Activated CD4-positive, alpha-beta T cell treated with anti-CD3 and anti-CD28 coated beads, Interleukin-2, amount 50 U/mL, for 48 hours (primary cell): ENCODE measurements at regions not wholly inside any gene's neighbourhood (a gene's known extent, or its start where the extent isn't known, plus 50 kb on each side); places are given as distances from the start of the nearest gene placed in this dataset.

Experiments
- DNase-seq, 2 experiments: peaks; one replicate each; pipeline ENCODE4 v3.0.0-alpha.2; 2020

DNA sequence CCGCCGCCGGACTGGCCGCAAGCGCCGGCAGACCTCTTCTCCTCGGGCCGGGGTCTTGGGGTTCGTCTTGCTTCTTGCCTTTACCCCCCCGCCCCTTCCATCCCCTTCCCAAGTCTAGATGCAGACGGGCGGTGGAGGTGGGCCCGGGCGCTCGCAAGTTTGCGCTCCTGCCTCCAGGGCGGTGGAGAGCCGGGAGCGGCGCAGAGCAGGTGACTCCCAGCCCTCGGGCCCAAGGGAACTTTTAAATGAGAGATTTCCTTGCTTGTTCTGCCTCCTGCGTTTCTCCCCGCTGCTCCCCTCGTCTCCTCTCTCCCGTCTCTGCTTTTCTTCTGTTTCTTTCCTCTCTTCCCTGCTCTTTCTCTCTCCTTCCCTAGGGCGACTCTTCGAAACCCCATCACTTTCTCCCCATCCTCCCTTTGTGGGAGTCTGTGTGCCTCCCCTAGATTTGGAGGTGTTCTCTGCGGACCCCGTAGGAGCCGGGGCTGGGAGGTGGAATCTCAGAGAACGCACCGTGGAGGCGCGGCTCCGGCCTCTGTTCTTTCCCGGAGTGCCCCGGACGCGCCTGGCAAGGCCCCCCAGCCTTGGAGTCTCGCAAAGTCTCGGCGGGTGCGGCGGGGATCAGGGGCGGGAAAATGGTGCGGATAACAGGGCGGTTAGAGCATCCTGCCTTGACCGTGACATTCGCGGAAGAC is 114.7 kb upstream of the MYL2 start:
- DNase-seq, result peak in 1 of 2 experiments; percentile 18

DNA sequence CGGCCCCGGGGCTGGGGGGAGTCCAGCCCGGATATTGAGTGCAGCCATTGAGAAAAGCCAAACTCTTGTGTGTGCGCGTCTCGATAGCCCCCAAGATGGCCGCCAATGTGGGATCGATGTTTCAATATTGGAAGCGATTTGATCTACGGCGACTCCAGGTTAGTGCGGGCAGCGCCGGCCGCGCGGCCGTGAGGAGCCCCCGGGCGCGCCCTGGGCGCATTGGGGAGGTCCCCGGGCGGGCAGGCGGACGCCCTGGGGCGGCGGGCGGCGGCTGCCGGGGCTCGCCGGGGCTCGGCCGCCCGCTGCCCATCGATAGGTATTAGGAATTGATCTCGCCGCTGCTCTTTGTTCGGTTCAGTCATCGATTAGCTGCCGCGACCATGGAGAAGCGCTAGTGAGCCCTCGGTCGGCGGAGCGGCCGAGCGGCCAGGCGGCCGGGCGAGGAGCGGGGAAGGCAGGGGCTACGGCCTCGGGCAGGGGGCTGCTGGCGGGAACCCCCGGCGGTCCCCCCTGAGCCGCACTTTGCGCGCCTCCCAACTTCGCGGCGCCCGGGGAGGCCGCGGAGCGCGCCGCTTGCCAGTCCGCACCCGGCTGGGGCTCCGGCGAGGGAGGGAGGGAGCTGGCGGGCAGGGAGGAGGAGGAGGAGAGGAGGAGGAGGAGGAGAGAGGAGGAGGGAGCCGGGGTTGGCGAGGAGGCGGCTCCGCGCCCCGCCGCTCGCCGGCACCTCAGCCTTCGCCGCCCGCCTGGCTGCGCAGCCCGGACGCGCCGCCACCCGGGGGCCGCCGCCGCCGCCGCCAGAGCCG is 113.9 kb upstream of the MYL2 start, which contains the start of gene CUX2:
Gene CUX2, plus strand, starts transcription at position 83 of the 803 bp plus-strand sequence.
- DNase-seq, result peak; percentile 11 to 23

- peak; percentile 15 to 25 for DNase-seq
Observed at GRCh38 chr12:111033281-111034082, 113.1 kb upstream of the MYL2 start.

- DNase-seq, result no peak
Observed at GRCh38 chr12:111032591-111032919, 112.2 kb upstream of the MYL2 start.

- no peak for DNase-seq
Observed at GRCh38 chr12:111031916-111032590, 111.7 kb upstream of the MYL2 start.

DNA sequence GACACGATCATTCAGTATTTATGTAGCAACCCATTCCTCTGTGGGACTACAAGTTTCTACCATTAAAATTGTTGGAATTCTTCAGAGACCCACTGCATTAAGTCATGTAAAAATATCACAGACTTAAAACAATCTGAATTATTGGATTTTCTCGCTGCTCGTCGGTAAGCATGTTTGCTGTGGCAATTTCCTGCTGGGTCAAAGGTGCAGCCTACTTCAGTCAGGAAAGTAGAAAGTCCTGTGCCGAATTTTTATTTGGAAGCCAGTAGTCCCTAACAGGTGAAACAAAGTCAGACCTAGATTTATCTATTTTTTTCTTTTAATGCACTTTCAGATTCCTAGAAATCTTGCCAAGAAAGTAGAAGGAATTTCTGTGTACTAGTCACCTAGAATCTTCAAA is 110.4 kb upstream of the MYL2 start:
- no peak for DNase-seq

DNA sequence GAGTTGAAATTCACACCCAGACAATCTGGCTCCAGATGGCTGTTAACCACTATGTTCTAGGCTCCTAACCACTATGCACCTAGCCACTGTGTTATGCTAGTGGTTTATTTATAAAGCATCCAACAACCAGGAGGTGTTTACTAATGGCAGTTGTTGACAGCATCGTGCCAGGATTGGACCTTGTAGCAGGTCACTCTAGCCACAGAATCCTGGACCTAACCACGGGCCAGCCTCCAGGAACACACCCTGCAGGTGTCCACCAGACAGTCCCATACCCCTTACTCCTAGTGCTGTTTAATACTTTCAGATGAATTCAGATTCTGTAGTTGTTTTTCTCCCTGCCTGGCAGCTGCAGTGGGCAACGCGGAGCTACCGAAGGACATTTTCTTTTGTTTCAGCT is 109.4 kb upstream of the MYL2 start:
- DNase-seq, result no peak

DNA sequence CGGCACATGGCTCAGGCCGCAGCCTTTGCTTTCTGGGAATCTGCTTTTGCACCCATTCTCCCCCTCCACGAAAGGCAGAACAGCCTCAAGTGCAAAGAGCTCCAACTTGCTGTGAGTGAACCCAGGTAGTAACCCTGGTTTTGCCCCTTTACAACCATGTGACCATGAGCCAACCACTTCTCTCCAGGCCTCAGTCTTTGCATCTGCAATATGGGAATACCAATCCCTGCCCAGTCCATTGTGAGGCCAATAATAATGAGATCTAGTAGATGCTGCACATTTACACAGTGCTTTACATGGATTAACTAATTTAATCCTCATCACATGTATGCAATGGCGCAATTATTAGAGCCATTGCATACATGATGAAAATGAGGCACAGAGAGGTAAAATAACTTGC is 108.9 kb upstream of the MYL2 start:
- no peak for DNase-seq

GRCh38 chr12:111028830-111029229 is 108.5 kb upstream of the MYL2 start:
- no peak for DNase-seq

DNA sequence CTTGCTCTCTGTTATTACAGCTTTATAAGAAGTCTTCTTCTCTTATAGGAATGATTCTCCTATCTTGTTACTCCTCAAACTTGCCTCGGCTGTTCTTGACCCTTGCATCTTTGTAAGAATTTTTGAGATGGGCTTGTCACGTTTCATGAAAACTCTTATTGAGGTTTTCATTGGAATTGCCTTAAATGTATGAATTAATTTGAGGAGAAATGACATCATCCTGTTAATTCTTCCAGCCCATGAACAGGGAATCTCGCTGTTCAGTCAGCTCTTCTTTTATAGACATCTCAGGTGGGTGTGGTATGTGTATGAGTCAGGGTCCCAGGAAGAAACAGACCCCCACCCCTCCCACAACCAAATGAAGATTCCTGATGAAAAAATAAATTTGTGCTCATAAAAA is 107.1 kb upstream of the MYL2 start:
- no peak for DNase-seq

- no peak for DNase-seq
Observed at GRCh38 chr12:111025792-111026430, 105.5 kb upstream of the MYL2 start.

DNA sequence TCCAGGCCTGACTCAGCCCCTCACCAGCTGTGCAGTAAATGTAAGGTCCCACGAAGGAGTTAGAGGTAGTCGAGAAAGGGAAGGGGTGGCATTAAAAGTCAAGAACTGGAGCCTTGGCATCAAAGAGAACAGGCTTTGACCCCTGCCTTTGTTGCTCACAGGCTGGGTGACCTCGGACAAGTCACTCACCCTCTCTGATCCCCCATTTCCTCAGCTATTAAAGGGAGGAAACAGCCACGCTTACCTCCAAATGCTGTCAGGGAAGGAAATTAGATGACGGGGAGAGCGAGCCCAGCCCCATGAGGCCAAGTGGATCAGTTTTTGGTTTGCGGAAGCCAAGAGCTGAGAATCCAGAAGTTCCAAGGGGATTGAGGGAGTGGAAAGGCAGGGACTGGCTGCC is 104.9 kb upstream of the MYL2 start:
- no peak for DNase-seq

GRCh38 chr12:111024205-111024801 is 103.9 kb upstream of the MYL2 start:
- DNase-seq, result peak; percentile 57 to 65

DNA sequence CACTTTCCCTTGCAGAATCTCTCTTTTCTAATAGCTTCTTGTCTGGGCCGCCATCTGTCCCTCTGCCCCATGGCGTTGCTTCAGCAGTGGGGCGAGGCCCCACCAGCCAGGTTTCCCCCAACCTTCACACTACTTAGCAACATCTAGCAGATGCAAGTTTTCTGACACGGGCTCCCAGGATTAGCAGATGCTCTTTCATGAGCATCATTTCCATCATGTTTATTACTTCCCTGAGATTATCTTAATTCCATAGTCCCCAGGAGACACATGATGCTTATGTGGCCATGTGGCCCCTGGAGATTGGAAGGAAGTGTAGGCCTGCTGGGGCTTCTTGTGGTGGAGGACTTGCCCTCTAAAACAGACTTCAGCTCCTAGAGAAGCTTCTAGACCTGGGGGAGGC is 102.0 kb upstream of the MYL2 start:
- DNase-seq, result no peak

GRCh38 chr12:111014547-111014946 is 94.2 kb upstream of the MYL2 start:
- no peak for DNase-seq

DNA sequence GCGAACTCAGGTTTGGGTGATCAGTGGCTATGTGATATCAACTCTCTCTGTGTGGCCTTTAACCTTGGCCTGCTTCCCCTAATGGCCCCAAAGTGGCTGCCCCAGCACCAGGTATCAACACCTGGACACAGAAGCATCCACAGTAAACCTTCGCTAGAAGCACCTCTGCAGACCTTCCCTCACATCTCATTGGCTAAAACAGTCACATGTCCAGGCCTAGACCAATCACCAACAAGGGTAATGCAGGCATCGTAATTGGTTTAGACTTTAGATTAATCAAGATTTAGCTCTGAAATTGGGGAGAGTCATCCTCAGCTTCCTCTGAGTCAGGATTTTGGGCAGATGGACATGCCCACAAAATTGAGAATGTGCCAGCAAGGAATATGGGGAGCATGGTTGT is 92.5 kb upstream of the MYL2 start:
- DNase-seq, result no peak

DNA sequence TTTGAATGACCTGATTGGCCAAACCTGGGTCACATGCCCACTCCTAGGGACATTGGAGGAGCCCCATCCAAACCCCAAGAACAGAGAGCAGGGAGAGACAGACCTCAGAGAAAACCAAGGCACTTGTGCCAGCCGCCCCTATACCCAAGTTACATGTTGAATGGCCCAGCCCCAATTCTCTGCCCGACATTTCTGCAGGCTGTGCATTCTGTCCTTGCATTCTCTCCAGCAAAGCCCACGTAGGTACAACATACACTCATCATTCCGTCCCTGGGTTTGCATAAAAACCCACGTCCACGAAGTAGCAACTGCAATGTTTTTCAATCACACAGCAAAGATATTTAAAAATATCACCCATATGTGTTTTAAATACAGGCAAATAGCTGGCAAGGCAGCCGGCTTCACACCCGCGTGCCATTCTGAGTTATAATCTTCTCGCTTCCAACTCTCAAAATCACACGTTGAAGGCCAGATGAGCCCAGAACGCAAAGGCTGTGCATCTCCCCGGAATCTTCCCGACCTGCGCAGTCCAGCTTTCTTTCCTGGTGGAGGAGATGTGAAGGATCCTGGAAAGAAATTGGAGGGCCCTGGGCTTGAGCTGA is 91.7 kb upstream of the MYL2 start:
- DNase-seq, result no peak

- DNase-seq, result no peak
Observed at GRCh38 chr12:111010916-111011657, 90.7 kb upstream of the MYL2 start.

GRCh38 chr12:111010061-111010460 is 89.7 kb upstream of the MYL2 start:
- no peak for DNase-seq

GRCh38 chr12:111006621-111007020 is 86.2 kb upstream of the MYL2 start:
- no peak for DNase-seq

DNA sequence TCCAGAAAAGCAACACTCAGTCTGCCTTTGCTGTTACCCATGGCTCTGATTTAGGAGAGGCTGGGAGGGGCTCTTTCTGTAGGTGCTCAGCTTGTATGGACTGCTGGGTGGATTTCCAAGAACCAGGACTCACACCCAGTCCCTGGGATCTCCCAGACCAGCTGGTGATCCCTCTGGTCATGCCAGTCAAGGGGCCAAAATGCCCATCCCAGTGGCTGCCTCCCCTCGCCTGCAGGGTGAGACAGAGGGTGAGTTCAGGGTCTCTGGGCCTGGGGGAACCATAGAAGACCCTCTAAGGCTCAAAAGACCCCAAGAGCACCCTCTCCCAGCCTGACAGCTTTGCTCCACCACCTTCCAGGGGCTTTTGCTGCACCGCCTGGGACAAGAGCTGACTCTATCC is 78.6 kb upstream of the MYL2 start:
- DNase-seq, result no peak
